SKM-1 (cell line): ENCODE measurements at regions not wholly inside any gene's neighbourhood (a gene's known extent, or its start where the extent isn't known, plus 50 kb on each side); places are given as distances from the start of the nearest gene placed in this dataset.

Source experiments
- DNase-seq: peaks from one replicate; lab custom pipeline; 2025; ENCODE audit not compliant: unreplicated experiment; lab: John Stamatoyannopoulos, UW

GRCh38 chr22:46077669-46078099, 72.6 kb upstream of the PPARA start:
- no peak for DNase-seq

- DNase-seq = no peak
Observed at GRCh38 chr22:46078241-46079092, 71.9 kb upstream of the PPARA start.

- DNase-seq = no peak
Observed at GRCh38 chr22:46079093-46079860, 71.0 kb upstream of the PPARA start.

- no peak for DNase-seq
Observed at GRCh38 chr22:46079861-46080821, 70.2 kb upstream of the PPARA start.

GRCh38 chr22:46081036-46081830, 69.1 kb upstream of the PPARA start:
- DNase-seq = no peak

GRCh38 chr22:46081831-46082210, 68.5 kb upstream of the PPARA start:
- DNase-seq = no peak

GRCh38 chr22:46082633-46083032, 67.7 kb upstream of the PPARA start:
- no peak for DNase-seq

- DNase-seq = no peak
Observed at GRCh38 chr22:46083383-46084350, 66.7 kb upstream of the PPARA start.

- no peak for DNase-seq
Observed at GRCh38 chr22:46084376-46084775, 66.0 kb upstream of the PPARA start.

- DNase-seq = no peak
Observed at GRCh38 chr22:46084943-46085827, 65.1 kb upstream of the PPARA start.

GRCh38 chr22:46085828-46086576, 64.3 kb upstream of the PPARA start:
- DNase-seq = no peak

GRCh38 chr22:46086577-46087335, 63.6 kb upstream of the PPARA start:
- DNase-seq = no peak

GRCh38 chr22:46087336-46087690, 63.0 kb upstream of the PPARA start:
- no peak for DNase-seq

GRCh38 chr22:46087816-46088277, 62.5 kb upstream of the PPARA start:
- no peak for DNase-seq

GRCh38 chr22:46088541-46089311, 61.6 kb upstream of the PPARA start:
- no peak for DNase-seq
